ENCODE measurements at regions not wholly inside any gene's neighbourhood (a gene's known extent, or its start where the extent isn't known, plus 50 kb on each side); places are given as distances from the start of the nearest gene placed in this dataset.
"Not testable (repeated sequence)": the region's sequence is repeated elsewhere in the genome, so short reads cannot be mapped to it uniquely, and the experiment has no call there.

GRCh38 chr4:159655547-159655946 is 552.7 kb downstream of the RAPGEF2 start:
- DNase-seq (ENCODE audit: low spot score): no peak

- no peak for DNase-seq (ENCODE audit: low spot score)
These were observed 566.2 kb downstream of the RAPGEF2 start for GRCh38 chr4:159669094-159669493.

GRCh38 chr4:159673221-159673620 is 570.3 kb downstream of the RAPGEF2 start:
- DNase-seq (ENCODE audit: low spot score): no peak

- no peak for DNase-seq (ENCODE audit: low spot score)
These were observed 571.4 kb downstream of the RAPGEF2 start for GRCh38 chr4:159674241-159674640.

GRCh38 chr4:159677521-159677920 is 574.6 kb downstream of the RAPGEF2 start:
- DNase-seq (ENCODE audit: low spot score): peak; percentile 8

GRCh38 chr4:159682996-159683395 is 580.1 kb downstream of the RAPGEF2 start:
- DNase-seq (ENCODE audit: low spot score): no peak

GRCh38 chr4:159684061-159684460 is 581.2 kb downstream of the RAPGEF2 start:
- DNase-seq (ENCODE audit: low spot score): no peak

GRCh38 chr4:159685340-159686092 is 582.6 kb downstream of the RAPGEF2 start:
- DNase-seq (ENCODE audit: low spot score): no peak

GRCh38 chr4:159689526-159689925 is 586.6 kb downstream of the RAPGEF2 start:
- no peak for DNase-seq (ENCODE audit: low spot score)

GRCh38 chr4:159697322-159698283 is 594.7 kb downstream of the RAPGEF2 start:
- DNase-seq (ENCODE audit: low spot score): no peak

- DNase-seq (ENCODE audit: low spot score): no peak
These were observed 595.5 kb downstream of the RAPGEF2 start for GRCh38 chr4:159698336-159698735.

- DNase-seq (ENCODE audit: low spot score): no peak
These were observed 599.3 kb downstream of the RAPGEF2 start for GRCh38 chr4:159702200-159702599.

- DNase-seq (ENCODE audit: low spot score): peak; percentile 60
These were observed 602.5 kb downstream of the RAPGEF2 start for GRCh38 chr4:159705334-159705733.

- DNase-seq (ENCODE audit: low spot score): peak; percentile 3
These were observed 603.8 kb downstream of the RAPGEF2 start for GRCh38 chr4:159706704-159707103.

- not testable (repeated sequence) for DNase-seq (ENCODE audit: low spot score)
These were observed 612.3 kb downstream of the RAPGEF2 start for GRCh38 chr4:159715180-159715579.

- no peak for DNase-seq (ENCODE audit: low spot score)
These were observed 616.7 kb downstream of the RAPGEF2 start for GRCh38 chr4:159719531-159719930.

- DNase-seq (ENCODE audit: low spot score): no peak
These were observed 619.2 kb downstream of the RAPGEF2 start for GRCh38 chr4:159722052-159722451.

GRCh38 chr4:159722918-159723317 is 620.0 kb downstream of the RAPGEF2 start:
- no peak for DNase-seq (ENCODE audit: low spot score)

GRCh38 chr4:159723341-159724048 is 620.6 kb downstream of the RAPGEF2 start:
- no peak for DNase-seq (ENCODE audit: low spot score)

GRCh38 chr4:159725571-159725970 is 622.7 kb downstream of the RAPGEF2 start:
- no peak for DNase-seq (ENCODE audit: low spot score)

- DNase-seq (ENCODE audit: low spot score): no peak
These were observed 632.7 kb downstream of the RAPGEF2 start for GRCh38 chr4:159735281-159736207.
